PC-9 (cell line): ENCODE measurements at regions not wholly inside any gene's neighbourhood (a gene's known extent, or its start where the extent isn't known, plus 50 kb on each side); places are given as distances from the start of the nearest gene placed in this dataset.
"Not testable (repeated sequence)": the region's sequence is repeated elsewhere in the genome, so short reads cannot be mapped to it uniquely, and the experiment has no call there.

Source experiments
- BruUV-seq: library from RNA; stranded (reverse); fragments of 400-500 nt; replicated peaks from 2 replicates; lab custom pipeline; 2021; lab: Mats Ljungman, UMichigan
- CTCF ChIA-PET: fragments of 300-600 bp; sonication (Branson Sonifier 250); formaldehyde crosslinking; loops from one replicate; lab custom pipeline; 2022; ENCODE audit warnings: antibody characterized with exemption; lab: Charles Lee
- POLR2A ChIA-PET: fragments of 300-600 bp; sonication (Branson Sonifier 250); formaldehyde crosslinking; loops from one replicate; lab custom pipeline; 2022; ENCODE audit warnings: antibody characterized with exemption; ENCODE audit not compliant: unreplicated experiment; lab: Charles Lee
- DNase-seq, 2 experiments: peaks; one replicate each; pipeline versions ENCODE4 v3.0.0 to v3.0.0-alpha.2; 2015 to 2022; ENCODE audit warnings: mixed read lengths in 1 of 2
- H2AFZ ChIP-seq: fragments of 200-600 bp; sonication (generic); 2 replicates; pipeline ENCODE4 v1.8.1; 2017; ENCODE audit warnings: antibody characterized with exemption
- H3F3A ChIP-seq: fragments of 200-600 bp; sonication (generic); 2 replicates; pipeline ENCODE4 v1.8.1; 2017; ENCODE audit warnings: antibody characterized with exemption, mild to moderate bottlenecking, low read depth; ENCODE audit not compliant: insufficient read depth
- H3K27ac ChIP-seq: fragments of 200-600 bp; sonication (generic); 2 replicates; pipeline ENCODE4 v1.6.1; 2016; ENCODE audit warnings: mixed run types
- H3K27me3 ChIP-seq: fragments of 200-600 bp; sonication (generic); 2 replicates; pipeline ENCODE4 v1.6.1; 2016; ENCODE audit warnings: low read depth, mixed run types; ENCODE audit not compliant: insufficient read depth
- H3K36me3 ChIP-seq: fragments of 200-600 bp; sonication (generic); 2 replicates; pipeline ENCODE4 v1.6.1; 2016; ENCODE audit warnings: low read depth, mixed run types
- H3K4me1 ChIP-seq: fragments of 200-600 bp; sonication (generic); replicated peaks from 2 replicates; pipeline ENCODE4 v1.6.1; 2016; ENCODE audit warnings: mixed run types; ENCODE audit not compliant: insufficient read depth
- H3K4me2 ChIP-seq: fragments of 200-600 bp; sonication (generic); 2 replicates; pipeline ENCODE4 v1.6.1; 2017; ENCODE audit warnings: mixed run types
- H3K4me3 ChIP-seq: fragments of 200-600 bp; sonication (generic); 2 replicates; pipeline ENCODE4 v1.6.1; 2016; ENCODE audit warnings: mixed run types
- H3K79me2 ChIP-seq: fragments of 200-600 bp; sonication (generic); 2 replicates; pipeline ENCODE4 v1.6.1; 2017; ENCODE audit warnings: low read depth, mixed run types
- H3K9me2 ChIP-seq: fragments of 200-600 bp; sonication (generic); 2 replicates; pipeline ENCODE4 v1.8.1; 2017; ENCODE audit warnings: mild to moderate bottlenecking; ENCODE audit not compliant: insufficient read depth
- H3K9me3 ChIP-seq: fragments of 200-600 bp; sonication (generic); 2 replicates; pipeline ENCODE4 v1.8.1; 2016; ENCODE audit warnings: low read depth; ENCODE audit not compliant: insufficient read depth
- H4K20me1 ChIP-seq: fragments of 200-600 bp; sonication (generic); 2 replicates; pipeline ENCODE4 v1.8.1; 2017; ENCODE audit not compliant: insufficient read depth
- intact Hi-C: fragments of 100-400 bp; cut with micrococcal nuclease; formaldehyde crosslinking; loops from one replicate; pipeline ENCODE4 v1.10.0; 2022; ENCODE audit not compliant: unreplicated experiment

- DNase-seq, H3K27ac ChIP-seq, H2AFZ ChIP-seq, H3K9me3 ChIP-seq, BruUV-seq, H3K9me2 ChIP-seq, POLR2A ChIA-PET, CTCF ChIA-PET, H3K36me3 ChIP-seq, H3K79me2 ChIP-seq, intact Hi-C loops, H3K4me2 ChIP-seq, H4K20me1 ChIP-seq, H3F3A ChIP-seq, H3K27me3 ChIP-seq, H3K4me3 ChIP-seq, H3K4me1 ChIP-seq: not testable (repeated sequence)
Measured at GRCh38 chr9:62880453-62880852, 1690.6 kb downstream of the SPATA31A7 start.

- H3K4me2 ChIP-seq, BruUV-seq, H4K20me1 ChIP-seq, H3K9me3 ChIP-seq, H2AFZ ChIP-seq, H3K4me3 ChIP-seq, H3K9me2 ChIP-seq, intact Hi-C loops, H3K4me1 ChIP-seq, H3K27ac ChIP-seq, DNase-seq, CTCF ChIA-PET, H3F3A ChIP-seq, H3K27me3 ChIP-seq, H3K79me2 ChIP-seq, H3K36me3 ChIP-seq, POLR2A ChIA-PET: not testable (repeated sequence)
Measured at GRCh38 chr9:62880971-62881370, 1691.1 kb downstream of the SPATA31A7 start.

DNA sequence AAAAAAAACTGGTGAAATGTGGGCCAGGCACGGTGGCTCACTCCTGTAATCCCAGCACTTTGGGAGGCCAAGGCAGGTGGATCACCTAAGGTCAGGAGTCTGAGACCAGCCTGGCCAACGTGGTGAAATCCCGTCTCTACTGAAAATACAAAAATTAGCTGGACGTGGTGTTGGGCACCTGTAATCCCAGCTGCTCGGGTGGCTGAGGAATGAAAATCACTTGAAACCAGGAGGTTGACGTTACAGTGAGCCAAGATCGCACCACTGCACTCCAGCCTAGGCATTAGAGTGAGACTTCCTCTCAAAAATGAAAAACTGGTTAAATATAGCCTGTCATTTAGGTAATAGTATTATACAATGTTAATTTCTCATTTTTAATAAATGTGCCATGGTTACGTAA, 1692.0 kb downstream of the SPATA31A7 start:
- H2AFZ ChIP-seq, H3K4me1 ChIP-seq, H3K4me2 ChIP-seq, DNase-seq, H3K79me2 ChIP-seq, H3K27ac ChIP-seq, H3K9me2 ChIP-seq, POLR2A ChIA-PET, H4K20me1 ChIP-seq, intact Hi-C loops, H3K9me3 ChIP-seq, BruUV-seq, H3K36me3 ChIP-seq, H3K27me3 ChIP-seq, H3K4me3 ChIP-seq, H3F3A ChIP-seq, CTCF ChIA-PET: not testable (repeated sequence)

DNA sequence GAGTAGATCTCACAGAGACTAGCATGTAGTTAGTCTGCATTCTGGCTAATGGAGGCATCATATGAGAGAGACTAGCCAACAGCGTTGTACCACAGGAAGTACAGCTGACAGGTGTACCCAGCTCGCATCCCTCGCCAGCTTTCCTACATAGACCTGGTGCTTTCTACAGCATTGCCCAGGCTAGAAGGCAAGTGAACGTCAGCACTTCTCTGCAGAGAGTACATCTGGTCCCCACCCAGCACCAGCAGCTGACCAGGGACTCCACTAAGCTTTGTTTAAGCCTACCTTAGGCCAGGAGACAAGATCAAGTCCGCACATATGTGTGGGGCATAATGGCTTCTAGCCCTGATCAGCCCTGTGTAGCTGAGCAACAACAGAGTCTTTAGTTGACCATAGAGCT, 1692.9 kb downstream of the SPATA31A7 start:
- CTCF ChIA-PET, BruUV-seq, H3K4me3 ChIP-seq, H3K27me3 ChIP-seq, H3K79me2 ChIP-seq, H3K27ac ChIP-seq, H3K9me3 ChIP-seq, DNase-seq, intact Hi-C loops, H3F3A ChIP-seq, H3K4me1 ChIP-seq, H3K36me3 ChIP-seq, H2AFZ ChIP-seq, H3K9me2 ChIP-seq, POLR2A ChIA-PET, H4K20me1 ChIP-seq, H3K4me2 ChIP-seq: not testable (repeated sequence)

DNA sequence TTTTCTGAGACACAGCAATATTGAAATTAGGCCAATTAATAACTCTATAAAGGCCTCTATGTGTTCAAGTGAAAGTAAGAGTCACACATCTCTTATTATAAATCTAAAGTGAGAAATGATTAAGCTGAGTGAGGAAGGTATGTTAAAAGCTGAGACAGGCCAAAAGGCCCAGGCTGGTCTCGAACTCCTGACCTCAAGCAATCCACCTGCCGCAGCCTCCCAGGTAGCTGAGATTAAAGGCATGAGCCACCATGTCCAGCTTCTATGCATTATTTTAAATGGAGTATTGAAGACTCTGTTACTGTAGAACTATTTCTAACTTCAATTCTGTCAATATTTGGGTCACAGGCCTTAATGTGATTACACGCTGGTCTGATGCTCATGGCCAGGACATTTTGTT, 1706.9 kb downstream of the SPATA31A7 start:
- H3K27me3 ChIP-seq, H3K4me2 ChIP-seq, H3K4me1 ChIP-seq, POLR2A ChIA-PET, CTCF ChIA-PET, intact Hi-C loops, H3K27ac ChIP-seq, H3K4me3 ChIP-seq, H2AFZ ChIP-seq, H4K20me1 ChIP-seq, H3K9me2 ChIP-seq, H3K79me2 ChIP-seq, DNase-seq, H3K36me3 ChIP-seq, H3F3A ChIP-seq, H3K9me3 ChIP-seq: not testable (repeated sequence)
- TSS peak; percentile 62 for BruUV-seq

GRCh38 chr9:62897411-62898225, 1707.8 kb downstream of the SPATA31A7 start:
- BruUV-seq, H3K27me3 ChIP-seq, intact Hi-C loops, CTCF ChIA-PET, H3F3A ChIP-seq, POLR2A ChIA-PET, H3K36me3 ChIP-seq, H4K20me1 ChIP-seq, H3K9me3 ChIP-seq, H3K4me1 ChIP-seq, H3K79me2 ChIP-seq, H3K9me2 ChIP-seq: not testable (repeated sequence)
- H3K27ac ChIP-seq, result peak overlapping the region; percentile 73
- peak overlapping the region; percentile 86 for H2AFZ ChIP-seq
- DNase-seq, result peak; percentile 39 to 47
- H3K4me3 ChIP-seq, result peak overlapping the region; percentile 67
- peak overlapping the region; percentile 64 for H3K4me2 ChIP-seq

GRCh38 chr9:62899666-62900065, 1709.8 kb downstream of the SPATA31A7 start:
- POLR2A ChIA-PET, result not testable (repeated sequence)

More at GRCh38 chr9:62899666-62900065, 1709.8 kb downstream of the SPATA31A7 start:
- CTCF ChIA-PET, H3K4me3 ChIP-seq, H3K4me2 ChIP-seq, H3F3A ChIP-seq, intact Hi-C loops, H3K36me3 ChIP-seq, H3K9me3 ChIP-seq, H3K4me1 ChIP-seq, BruUV-seq, DNase-seq, H3K27ac ChIP-seq, H4K20me1 ChIP-seq, H3K9me2 ChIP-seq, H2AFZ ChIP-seq, H3K27me3 ChIP-seq, H3K79me2 ChIP-seq: not testable (repeated sequence)
